GM23248 (cell line): ENCODE measurements at regions not wholly inside any gene's neighbourhood (a gene's known extent, or its start where the extent isn't known, plus 50 kb on each side); places are given as distances from the start of the nearest gene placed in this dataset.

Experiments used
- DNase-seq: peaks from one replicate; pipeline ENCODE4 v3.0.0-alpha.2; 2015
- H2AFZ ChIP-seq: fragments of 200-600 bp; sonication (generic); 2 replicates; pipeline ENCODE4 v1.6.1; 2016; ENCODE audit warnings: antibody characterized with exemption
- H3F3A ChIP-seq: fragments of 200-600 bp; sonication (generic); 2 replicates; pipeline ENCODE4 v1.6.1; 2016; ENCODE audit warnings: mild to moderate bottlenecking, antibody characterized with exemption, mixed run types; ENCODE audit not compliant: insufficient read depth
- H3K27ac ChIP-seq: fragments of 200-600 bp; sonication (generic); 2 replicates; pipeline ENCODE4 v1.5.1; 2016; ENCODE audit warnings: mild to moderate bottlenecking
- H3K27me3 ChIP-seq: fragments of 200-600 bp; sonication (generic); replicated peaks from 2 replicates; pipeline ENCODE4 v1.6.1; 2016; ENCODE audit warnings: mild to moderate bottlenecking; ENCODE audit not compliant: insufficient read depth
- H3K36me3 ChIP-seq: fragments of 200-600 bp; sonication (generic); 2 replicates; pipeline ENCODE4 v1.6.1; 2016; ENCODE audit warnings: low read depth, mild to moderate bottlenecking
- H3K4me1 ChIP-seq: fragments of 200-600 bp; sonication (generic); 2 replicates; pipeline ENCODE4 v1.6.1; 2016; ENCODE audit warnings: mild to moderate bottlenecking; ENCODE audit not compliant: insufficient read depth
- H3K4me2 ChIP-seq: fragments of 200-600 bp; sonication (generic); one replicate; pipeline ENCODE4 v1.6.1; 2016; ENCODE audit warnings: mild to moderate bottlenecking; ENCODE audit not compliant: unreplicated experiment
- H3K4me3 ChIP-seq: fragments of 200-600 bp; sonication (generic); 2 replicates; pipeline ENCODE4 v1.5.1; 2016; ENCODE audit warnings: mild to moderate bottlenecking
- H3K79me2 ChIP-seq: fragments of 200-600 bp; sonication (generic); 2 replicates; pipeline ENCODE4 v1.6.1; 2016; ENCODE audit warnings: mild to moderate bottlenecking; ENCODE audit not compliant: insufficient read depth
- H3K9ac ChIP-seq: fragments of 200-600 bp; sonication (generic); 2 replicates; pipeline ENCODE4 v1.6.1; 2016; ENCODE audit warnings: mild to moderate bottlenecking
- H3K9me2 ChIP-seq: fragments of 200-600 bp; sonication (generic); 2 replicates; pipeline ENCODE4 v1.6.1; 2016; ENCODE audit warnings: mixed run types, mild to moderate bottlenecking, moderate library complexity; ENCODE audit not compliant: insufficient read depth
- H3K9me3 ChIP-seq: fragments of 200-600 bp; sonication (generic); one replicate; pipeline ENCODE4 v1.6.1; 2017; ENCODE audit warnings: low read depth
- H4K20me1 ChIP-seq: fragments of 200-600 bp; sonication (generic); 2 replicates; pipeline ENCODE4 v1.6.0; 2016; ENCODE audit not compliant: insufficient read depth
- EZH2 ChIP-seq: fragments of 200-600 bp; sonication (generic); IDR thresholded peaks from 2 replicates; pipeline ENCODE4 v1.6.1; 2018; ENCODE audit warnings: antibody characterized with exemption, mild to moderate bottlenecking; ENCODE audit not compliant: insufficient read depth, poor library complexity, severe bottlenecking
- EZH2phosphoT487 ChIP-seq: fragments of 200-600 bp; sonication (generic); IDR thresholded peaks from 2 replicates; pipeline ENCODE4 v1.6.1; 2018; ENCODE audit warnings: antibody characterized with exemption, moderate library complexity, mild to moderate bottlenecking, low read depth; ENCODE audit not compliant: insufficient read depth
- WGBS, 2 experiments: methylation state at CpG; one replicate each; pipeline ENCODE4 v1.1.6; 2015 to 2017; ENCODE audit warnings: low lambda C conversion rate in 2 of 2, low coverage in 1 of 2; ENCODE audit errors: missing lambda C conversion rate in 2 of 2; 5-methylcytosine and 5-hydroxymethylcytosine counted together
- in situ Hi-C: fragments of 300-500 bp; cut with MboI; formaldehyde crosslinking; loops from 2 replicates; pipeline ENCODE4 v1.15.0; 2020

DNA sequence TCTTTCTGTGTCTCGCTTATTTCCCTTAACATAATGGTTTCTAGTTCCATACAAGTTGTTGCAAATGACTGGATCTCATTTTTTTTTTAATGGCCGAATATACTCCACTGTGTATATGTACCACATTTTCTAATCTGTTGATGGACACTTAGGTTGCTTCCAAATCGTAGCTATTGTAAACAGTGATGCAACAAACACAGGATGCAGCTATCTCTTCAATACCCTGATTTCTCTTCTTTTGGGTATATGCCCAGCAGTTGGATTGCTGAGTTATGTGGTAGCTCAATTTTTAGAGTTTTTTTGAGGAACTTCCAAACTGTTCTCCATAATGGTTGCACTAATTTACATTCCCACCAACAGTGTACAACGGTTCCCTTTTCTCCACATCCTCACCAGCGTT is 100.4 kb upstream of the CHORDC1 start:
- DNase-seq, result no peak
- in situ Hi-C loops, result no loop called here
- Histone ChIP-seq H3K4me1 (no peaks in the 10 kb centered on the region), H3F3A (no peaks in the 10 kb centered on the region), H4K20me1 (no peaks in the 10 kb centered on the region), H3K79me2 (no peaks in the 10 kb centered on the region), H3K27me3 (no peaks in the 10 kb centered on the region), H3K4me2 (no peak overlapping the region), H2AFZ (no peak overlapping the region), H3K36me3 (no peaks in the 10 kb centered on the region), H3K9ac (no peak overlapping the region), H3K9me3 (no peaks in the 10 kb centered on the region), H3K4me3 (no peak overlapping the region), H3K9me2 (no peaks in the 10 kb centered on the region), H3K27ac (no peak overlapping the region)
- WGBS, 2 experiments, result 20 to 23% methylated on average over 5 of the region's 5 CpGs
- TF ChIP-seq EZH2phosphoT487 (no peak), EZH2 (no peak)

DNA sequence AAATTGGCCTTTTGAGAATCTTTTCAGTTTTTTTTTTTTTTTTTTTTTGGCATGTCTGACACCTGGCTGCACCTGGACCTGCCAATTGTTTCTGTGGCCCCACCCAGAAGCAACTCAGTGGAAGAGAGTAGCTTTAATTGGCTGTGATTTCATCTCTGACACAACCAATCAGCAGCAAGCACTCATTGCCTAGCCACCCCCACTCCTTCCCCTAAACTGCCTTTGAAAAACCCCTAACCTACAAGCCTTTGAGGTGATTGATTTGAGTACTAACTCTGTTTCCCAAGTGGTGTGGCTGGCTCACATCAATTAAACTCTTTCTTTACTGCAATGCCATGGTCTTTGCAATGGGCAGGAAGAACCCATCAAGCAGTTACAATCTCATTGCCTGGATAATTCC is 98.2 kb upstream of the CHORDC1 start:
- no peaks in the 10 kb centered on the region for H3K9me2 ChIP-seq
- in situ Hi-C loops, result no loop called here
- TF ChIP-seq EZH2phosphoT487, result no peak
- TF ChIP-seq EZH2, result no peak
- no peaks in the 10 kb centered on the region for H4K20me1 ChIP-seq
- H3K4me3 ChIP-seq, result no peak overlapping the region
- no peaks in the 10 kb centered on the region for H3F3A ChIP-seq
- H3K9ac ChIP-seq, result no peak overlapping the region
- no peaks in the 10 kb centered on the region for H3K79me2 ChIP-seq
- no peak overlapping the region for H2AFZ ChIP-seq
- H3K27me3 ChIP-seq, result no peaks in the 10 kb centered on the region
- DNase-seq, result no peak
- H3K4me2 ChIP-seq, result no peak overlapping the region
- no peak overlapping the region for H3K27ac ChIP-seq
- no peaks in the 10 kb centered on the region for H3K36me3 ChIP-seq
- H3K9me3 ChIP-seq, result no peaks in the 10 kb centered on the region
- H3K4me1 ChIP-seq, result no peaks in the 10 kb centered on the region

DNA sequence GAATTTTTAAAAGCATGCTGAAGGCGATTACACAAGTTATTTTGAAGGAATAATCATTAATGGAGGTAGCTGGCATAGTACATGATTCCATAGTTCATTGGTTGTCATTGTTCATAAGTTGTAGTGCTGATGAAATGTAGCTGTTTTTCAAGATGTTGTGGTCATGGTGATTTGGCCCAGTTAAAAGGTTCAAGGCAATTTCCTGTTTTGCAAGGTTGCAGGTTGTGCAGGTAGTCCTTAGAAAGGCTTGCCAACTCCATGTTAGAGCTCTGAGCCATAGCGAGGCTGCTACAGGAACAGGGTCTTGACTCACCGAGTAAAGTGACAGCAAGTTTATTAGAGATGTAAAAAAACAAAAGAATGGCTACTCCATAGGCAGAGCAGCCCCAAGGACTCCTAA is 95.8 kb upstream of the CHORDC1 start:
- Histone ChIP-seq H3K4me3 (no peak overlapping the region), H3K9me2 (no peaks in the 10 kb centered on the region), H3K27ac (no peak overlapping the region), H3K4me1 (no peaks in the 10 kb centered on the region), H3K9ac (no peak overlapping the region), H4K20me1 (no peaks in the 10 kb centered on the region), H2AFZ (no peak overlapping the region), H3F3A (no peaks in the 10 kb centered on the region), H3K79me2 (no peaks in the 10 kb centered on the region), H3K36me3 (no peaks in the 10 kb centered on the region), H3K9me3 (no peaks in the 10 kb centered on the region), H3K27me3 (no peaks in the 10 kb centered on the region), H3K4me2 (no peak overlapping the region)
- no peak for TF ChIP-seq EZH2phosphoT487
- TF ChIP-seq EZH2, result no peak
- in situ Hi-C loops, result no loop called here
- 21 to 22% methylated on average over 3 of the region's 3 CpGs for whole genome bisulfite sequencing, 2 experiments
- DNase-seq, result no peak

DNA sequence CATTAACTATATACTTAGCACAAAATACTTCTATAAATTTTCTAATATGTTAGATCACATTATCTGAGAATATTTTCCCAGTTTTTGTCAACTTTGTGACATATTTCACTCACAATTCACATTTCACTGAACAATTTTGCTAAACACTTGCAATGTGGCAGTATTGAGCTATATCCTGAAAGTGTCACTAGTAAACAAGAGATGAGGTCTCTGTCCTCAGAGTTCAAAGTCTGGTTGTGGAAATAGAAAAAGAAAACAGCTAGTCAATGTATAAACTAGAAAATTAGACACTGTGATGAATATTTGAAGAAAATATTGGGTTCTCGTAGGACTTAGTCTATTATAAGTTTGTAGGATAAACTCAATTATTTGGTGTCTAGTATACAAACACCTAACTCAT is 87.4 kb upstream of the CHORDC1 start:
- in situ Hi-C loops, result no loop called here
- no peak overlapping the region for H2AFZ ChIP-seq
- H3K79me2 ChIP-seq, result no peaks in the 10 kb centered on the region
- no peak overlapping the region for H3K27ac ChIP-seq
- H3K4me1 ChIP-seq, result no peaks in the 10 kb centered on the region
- H3K4me3 ChIP-seq, result no peak overlapping the region
- H3K36me3 ChIP-seq, result no peaks in the 10 kb centered on the region
- DNase-seq, result no peak
- no peaks in the 10 kb centered on the region for H3K9me3 ChIP-seq
- H3K27me3 ChIP-seq, result no peaks in the 10 kb centered on the region
- no peak overlapping the region for H3K4me2 ChIP-seq
- H3K9me2 ChIP-seq, result no peaks in the 10 kb centered on the region
- no peaks in the 10 kb centered on the region for H3F3A ChIP-seq
- H4K20me1 ChIP-seq, result no peaks in the 10 kb centered on the region
- WGBS, 2 experiments, result 6 to 16% methylated on average over 1 of the region's 1 CpG
- TF ChIP-seq EZH2phosphoT487, result no peak
- TF ChIP-seq EZH2, result no peak
- H3K9ac ChIP-seq, result no peak overlapping the region

DNA sequence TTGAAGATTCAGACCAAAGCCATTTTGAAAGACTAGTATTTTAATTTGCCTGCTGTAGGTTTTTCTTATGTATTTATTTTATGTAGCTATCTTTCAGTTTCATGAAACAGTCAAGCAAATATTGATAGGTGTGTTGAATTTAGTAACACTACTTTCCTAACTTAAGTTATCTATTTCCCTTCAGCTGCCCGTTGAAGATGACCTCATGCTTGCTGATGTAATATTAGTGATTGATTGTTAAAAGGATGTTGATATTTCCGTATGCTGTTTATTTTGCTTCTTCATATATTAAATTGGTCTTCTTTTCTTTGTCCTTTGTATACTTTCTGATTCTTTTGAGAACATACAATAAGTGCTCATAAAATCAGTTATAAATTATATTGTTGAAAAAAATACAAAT is 86.8 kb upstream of the CHORDC1 start:
- Histone ChIP-seq H3K4me2 (no peak overlapping the region), H4K20me1 (no peaks in the 10 kb centered on the region), H3K27ac (no peak overlapping the region), H3K9me2 (no peaks in the 10 kb centered on the region), H3K27me3 (no peaks in the 10 kb centered on the region), H3K4me3 (no peak overlapping the region), H3F3A (no peaks in the 10 kb centered on the region), H3K9ac (no peak overlapping the region), H2AFZ (no peak overlapping the region), H3K79me2 (no peaks in the 10 kb centered on the region), H3K4me1 (no peaks in the 10 kb centered on the region), H3K9me3 (no peaks in the 10 kb centered on the region), H3K36me3 (no peaks in the 10 kb centered on the region)
- DNase-seq, result no peak
- in situ Hi-C loops, result no loop called here
- WGBS, 2 experiments, result 11 to 15% methylated on average over 2 of the region's 2 CpGs
- TF ChIP-seq EZH2 (no peak), EZH2phosphoT487 (no peak)
